ENCODE measurements at regions not wholly inside any gene's neighbourhood (a gene's known extent, or its start where the extent isn't known, plus 50 kb on each side); places are given as distances from the start of the nearest gene placed in this dataset.
"Not testable (repeated sequence)": the region's sequence is repeated elsewhere in the genome, so short reads cannot be mapped to it uniquely, and the experiment has no call there.

DNA sequence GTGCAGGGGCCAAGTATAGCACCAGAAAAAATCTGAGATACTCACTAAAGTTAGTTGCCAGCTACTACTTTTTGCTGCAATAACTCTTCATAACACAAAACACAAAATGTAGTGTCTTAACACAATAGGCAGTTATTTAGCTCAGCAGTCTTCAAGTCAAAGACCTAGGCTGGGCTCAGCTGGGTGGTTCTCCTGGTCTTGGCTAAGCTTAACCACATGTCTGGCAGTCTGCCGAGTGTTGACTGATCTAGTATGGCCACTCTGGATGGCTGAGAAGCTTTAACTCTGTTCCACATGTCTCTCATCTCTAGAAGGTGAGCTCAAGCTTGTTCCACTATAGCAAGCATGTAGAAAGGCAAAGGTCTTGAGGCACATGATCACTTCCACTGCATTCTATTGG lies 451.6 kb downstream of the SOX11 start:
- no peak for DNase-seq

- not testable (repeated sequence) for DNase-seq
Observed at GRCh38 chr2:6147215-6147614, 455.0 kb downstream of the SOX11 start.

DNA sequence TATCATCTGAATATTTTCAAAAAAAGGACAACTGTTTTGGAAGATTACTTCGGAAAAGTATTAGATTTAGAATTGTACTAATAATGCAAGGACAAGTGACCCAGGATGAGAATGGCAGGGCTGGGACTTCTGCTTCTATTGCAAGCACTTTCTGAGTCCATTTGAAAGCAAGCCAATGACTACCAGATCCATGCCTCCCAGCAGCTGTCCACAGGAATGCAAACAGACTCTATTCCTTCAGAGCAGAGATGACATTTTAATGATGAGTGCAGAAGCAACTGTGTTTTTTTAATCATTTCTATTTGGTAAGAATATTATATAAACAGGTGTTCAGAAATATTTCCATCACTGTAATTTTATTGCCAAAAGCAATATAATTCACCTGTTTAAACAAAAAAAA lies 456.7 kb downstream of the SOX11 start:
- DNase-seq, result no peak

- no peak for DNase-seq
Observed at GRCh38 chr2:6159606-6160005, 467.4 kb downstream of the SOX11 start.

- no peak for DNase-seq
Observed at GRCh38 chr2:6163932-6164331, 471.7 kb downstream of the SOX11 start.

DNA sequence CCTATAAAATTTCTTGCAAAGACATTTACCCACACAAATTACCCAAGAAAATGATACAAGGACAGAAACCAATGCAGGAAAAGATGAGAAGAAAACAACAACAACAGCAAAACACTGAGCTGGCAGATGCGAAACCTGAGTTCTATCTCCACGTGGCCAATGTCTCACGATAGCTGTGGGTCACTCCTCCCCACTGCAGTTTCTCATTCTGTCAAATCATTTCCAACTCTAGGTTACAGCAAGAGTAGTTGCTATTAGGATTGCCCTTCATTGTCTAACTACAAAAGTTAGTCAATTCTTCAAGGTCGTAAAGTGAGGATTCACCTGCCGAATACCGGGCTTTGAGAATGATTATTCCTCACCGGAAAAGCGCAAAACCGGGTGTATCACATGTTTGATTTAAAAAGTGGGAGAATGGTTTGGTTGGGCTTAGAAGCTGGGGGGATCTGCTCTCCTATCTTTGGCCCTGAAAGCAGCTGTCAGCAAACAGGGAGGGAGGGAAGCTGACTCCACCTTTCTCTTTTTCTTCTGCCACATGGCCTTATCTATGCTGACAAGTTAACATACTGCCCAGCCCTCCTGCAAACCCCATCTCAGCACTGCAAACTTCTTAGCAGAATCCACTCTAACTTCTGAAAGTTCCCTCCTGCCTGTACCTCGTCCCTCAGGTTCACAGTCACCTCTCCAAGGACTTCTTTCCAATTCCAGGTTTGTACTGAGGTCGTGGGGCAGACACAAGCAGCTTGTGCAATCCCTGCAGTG lies 473.0 kb downstream of the SOX11 start:
- no peak for DNase-seq

DNA sequence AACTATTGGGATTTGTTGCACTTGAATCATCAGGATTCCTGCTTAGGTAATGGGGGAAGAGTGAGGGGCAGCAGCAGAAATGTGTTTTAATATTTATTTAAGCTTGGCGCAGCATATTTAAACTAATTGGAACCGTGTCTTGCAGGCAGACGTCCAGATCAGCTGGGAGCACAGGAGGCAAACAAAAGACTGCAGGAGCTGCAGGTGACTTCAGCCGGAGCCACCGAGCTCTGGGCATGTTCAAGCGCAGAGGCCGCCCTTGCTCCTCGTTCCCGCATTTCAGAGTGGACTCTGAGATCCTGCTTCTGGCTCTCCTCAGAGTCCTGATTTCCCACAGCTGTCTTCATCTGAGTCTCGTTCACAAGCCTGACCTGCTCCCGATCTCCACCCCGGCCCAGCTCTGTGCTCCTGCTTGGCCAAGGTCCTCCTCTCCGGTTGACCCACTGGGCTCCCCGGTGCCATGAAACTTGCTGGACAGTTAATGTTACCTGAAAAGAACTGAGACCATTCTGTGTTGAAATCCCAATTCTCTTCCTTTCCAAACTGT lies 475.5 kb downstream of the SOX11 start:
- DNase-seq, result no peak

DNA sequence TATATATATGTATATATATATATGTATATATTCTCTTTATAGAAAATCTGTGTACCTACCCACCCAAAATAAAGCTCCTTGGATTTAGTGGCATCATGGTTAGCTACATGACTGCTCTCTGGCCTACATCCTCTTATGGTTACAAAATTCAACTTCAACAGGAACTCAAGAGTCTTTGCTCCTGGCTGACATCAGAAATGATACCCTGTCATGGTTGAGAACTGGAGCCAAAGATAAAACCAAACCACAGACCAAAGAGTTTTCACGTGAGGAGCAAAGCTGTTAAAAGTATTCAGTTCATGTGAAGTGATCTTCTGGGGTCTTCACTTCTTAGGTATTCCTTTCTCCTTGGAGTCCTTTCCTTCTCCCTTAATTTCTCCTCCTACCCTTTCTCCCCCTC lies 476.3 kb downstream of the SOX11 start:
- no peak for DNase-seq

DNA sequence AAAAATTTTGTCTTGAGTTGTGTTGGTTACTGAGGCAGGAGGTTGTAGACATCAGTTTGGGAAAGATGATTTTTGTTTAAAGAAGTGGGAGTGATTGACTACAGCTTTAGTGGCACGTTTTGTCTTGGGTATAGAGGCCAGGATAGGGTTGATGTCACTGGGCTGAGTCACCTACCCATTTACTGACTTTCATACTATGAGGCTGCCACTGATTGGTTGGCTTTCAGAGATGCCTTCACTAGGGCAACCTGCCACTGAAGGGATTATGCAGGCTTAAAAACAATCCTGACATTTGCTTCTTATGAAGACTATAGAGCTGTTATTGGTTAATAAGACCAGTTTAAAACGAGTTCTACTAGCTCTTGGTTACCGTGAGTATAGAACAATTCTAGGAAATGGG lies 479.1 kb downstream of the SOX11 start:
- no peak for DNase-seq

- DNase-seq, result no peak
Observed at GRCh38 chr2:6177811-6178210, 485.6 kb downstream of the SOX11 start.

DNA sequence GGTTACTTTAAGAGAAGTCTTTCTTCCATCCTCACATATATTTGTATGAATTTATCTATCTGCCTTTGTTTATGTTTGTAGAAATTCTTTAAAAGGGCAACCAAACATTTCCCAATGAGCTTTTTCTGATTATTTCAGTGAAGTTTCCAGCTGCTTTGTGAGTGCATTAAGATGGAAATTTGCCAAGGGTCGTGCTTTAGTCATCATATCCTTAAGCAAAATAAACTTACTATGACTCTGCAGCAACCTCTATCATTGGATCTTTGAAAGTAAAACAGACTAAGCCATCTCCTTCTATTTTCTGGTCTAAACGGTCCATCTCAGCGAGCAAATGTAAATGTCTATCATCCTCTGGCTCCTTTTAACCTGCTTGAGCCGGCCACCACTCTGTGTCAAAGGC lies 489.3 kb downstream of the SOX11 start:
- DNase-seq, result no peak

DNA sequence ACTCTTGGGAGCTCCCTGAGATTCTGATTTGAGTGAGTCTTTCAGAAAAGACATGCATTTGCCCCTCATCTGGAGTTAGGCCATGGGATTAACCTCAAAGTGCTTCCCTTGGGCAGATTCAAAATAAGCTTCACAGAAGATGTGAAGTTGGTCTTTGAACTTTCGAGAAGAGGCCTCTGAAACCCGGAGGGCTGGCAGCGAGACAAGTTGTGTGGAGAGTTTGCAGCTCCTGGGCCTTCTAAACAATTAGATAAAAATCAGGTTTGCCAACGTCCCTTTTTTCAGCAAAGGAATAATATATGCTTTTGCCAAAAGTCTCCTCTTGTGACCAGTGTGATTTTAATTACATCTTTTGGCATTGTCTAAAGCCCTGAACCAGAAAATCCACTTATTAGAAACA lies 489.7 kb downstream of the SOX11 start:
- DNase-seq, result no peak

DNA sequence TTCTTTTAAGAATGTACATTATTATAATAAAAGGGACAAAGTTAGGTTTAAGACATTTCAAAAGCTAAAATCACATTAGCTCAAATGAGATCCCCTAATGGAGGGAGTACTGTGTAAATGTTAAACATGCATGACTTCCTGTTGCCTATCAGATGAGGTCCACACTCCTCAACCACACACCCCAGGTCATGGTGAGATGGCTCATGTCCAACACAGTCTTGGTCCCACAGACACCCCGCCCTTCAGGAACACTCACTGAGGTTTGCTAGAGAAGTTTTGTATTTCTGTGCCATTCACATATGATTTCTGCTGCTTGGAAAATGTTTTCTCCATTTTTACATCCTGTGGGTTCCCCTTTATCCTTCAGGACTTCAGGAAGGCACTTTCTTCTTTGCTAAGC lies 491.0 kb downstream of the SOX11 start:
- no peak for DNase-seq

GRCh38 chr2:6184532-6185292 lies 492.5 kb downstream of the SOX11 start:
- DNase-seq, result peak; percentile 26

DNA sequence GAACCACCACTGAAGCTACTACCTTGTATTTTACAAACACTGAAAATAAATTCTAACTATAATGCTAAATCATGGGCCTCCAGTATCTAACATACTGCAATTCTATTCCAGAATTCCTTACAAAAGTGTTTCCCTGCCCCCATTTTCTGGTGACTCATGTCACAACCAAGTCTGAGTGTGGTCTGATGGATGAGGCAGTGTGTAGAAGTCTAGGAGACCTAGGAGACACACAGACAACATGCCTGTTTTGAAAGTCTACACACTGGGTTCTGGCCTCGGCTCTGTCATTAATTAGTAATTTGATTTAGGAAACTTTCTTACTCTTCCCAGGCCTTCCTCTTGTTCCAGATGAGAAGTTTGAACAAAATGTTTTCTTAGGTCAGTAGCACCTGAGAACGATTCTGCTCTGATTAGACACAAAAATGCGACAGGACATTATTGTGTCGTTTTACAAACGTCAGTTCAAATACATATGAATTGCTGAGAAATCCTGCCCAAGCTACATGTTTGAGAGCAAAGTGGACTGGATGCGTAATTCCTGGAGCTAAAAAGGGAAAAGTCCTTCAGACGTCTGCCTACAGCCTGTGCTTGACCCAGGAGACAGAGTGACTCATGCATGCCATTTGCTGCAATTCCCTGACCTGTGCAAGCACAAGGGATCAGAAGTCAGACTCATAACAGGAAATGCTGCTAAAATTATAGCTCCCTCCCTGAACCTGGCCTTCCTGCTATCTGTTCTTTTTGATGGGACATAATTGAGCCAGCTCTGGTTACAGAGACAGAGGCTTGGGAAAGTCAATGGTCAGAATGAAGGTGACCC lies 494.4 kb downstream of the SOX11 start:
- DNase-seq, result no peak

- no peak for DNase-seq
Observed at GRCh38 chr2:6196449-6196848, 504.3 kb downstream of the SOX11 start.

DNA sequence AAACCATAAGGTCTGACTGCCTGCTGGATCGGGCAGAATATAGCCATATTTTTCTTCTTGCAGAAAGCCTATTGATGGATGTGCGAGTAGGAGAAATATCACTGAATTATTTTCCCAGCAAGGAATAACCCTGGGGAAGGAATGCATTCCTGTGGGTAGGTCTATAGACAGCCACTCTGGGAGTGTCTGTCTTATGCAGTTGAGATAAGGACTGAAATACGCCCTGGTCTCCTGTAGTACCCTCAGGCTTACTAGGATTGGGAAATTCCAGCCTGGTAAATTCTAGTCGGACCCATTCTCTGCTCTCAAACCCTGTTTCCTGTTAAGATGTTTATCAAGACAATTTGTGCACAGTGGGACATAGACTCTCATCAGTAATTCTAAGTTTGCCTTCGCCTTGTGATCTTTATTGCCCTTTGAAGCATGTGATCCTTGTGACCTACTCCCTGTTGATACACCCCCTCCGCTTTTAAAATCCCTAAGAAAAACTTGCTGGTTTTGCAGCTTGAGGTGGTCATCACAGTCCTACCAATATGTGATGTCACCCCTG lies 506.3 kb downstream of the SOX11 start:
- DNase-seq, result not testable (repeated sequence)

DNA sequence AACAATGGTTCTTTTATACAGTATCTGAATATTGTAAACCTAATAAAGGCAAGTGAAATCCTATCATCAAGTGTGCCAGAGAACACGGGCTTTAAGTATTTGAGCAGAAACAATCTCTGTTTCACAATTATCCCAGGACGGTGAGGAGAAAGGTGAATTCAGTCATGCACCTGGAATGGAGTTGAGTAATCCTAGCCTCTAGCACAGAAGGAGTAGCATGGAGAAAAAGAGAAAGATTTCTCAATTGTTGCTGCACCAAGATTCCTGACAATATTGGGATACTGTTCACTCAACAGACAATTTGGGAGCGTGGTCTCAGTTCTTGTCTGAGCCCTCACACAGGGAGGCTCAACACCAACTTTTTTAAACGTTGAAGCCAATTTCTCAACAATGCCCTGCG lies 510.6 kb downstream of the SOX11 start:
- DNase-seq, result no peak

DNA sequence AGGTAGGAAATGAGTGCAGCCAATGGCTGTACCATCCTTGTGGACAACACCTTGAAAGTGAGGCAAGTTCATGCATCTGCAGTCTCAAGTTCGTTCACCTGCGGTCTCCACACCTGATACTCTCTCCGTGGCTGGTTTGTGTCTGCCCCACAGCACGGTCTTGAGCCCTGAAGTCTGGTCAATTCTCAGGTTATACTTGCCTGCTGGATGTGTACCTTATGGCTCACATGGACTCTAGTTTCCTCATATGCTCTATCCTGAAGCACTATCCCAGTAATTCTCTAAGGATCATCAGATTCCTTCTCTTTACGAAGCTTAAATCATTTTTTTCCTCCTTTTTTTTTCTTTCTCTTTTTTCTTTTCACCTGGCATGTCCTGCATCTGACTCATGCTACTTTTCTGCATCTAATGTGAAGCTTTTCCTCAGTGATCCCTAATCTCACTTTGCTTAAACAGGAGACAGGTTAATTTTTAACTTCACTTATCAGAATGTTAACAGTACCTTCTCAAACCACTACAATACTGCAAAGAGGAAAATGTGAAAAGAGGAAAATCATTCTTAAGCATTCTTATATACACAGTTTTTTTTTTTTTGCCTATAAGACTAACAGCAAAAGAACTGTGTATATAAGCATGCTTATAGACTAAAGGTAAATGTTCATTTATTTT lies 511.2 kb downstream of the SOX11 start:
- DNase-seq, result no peak

DNA sequence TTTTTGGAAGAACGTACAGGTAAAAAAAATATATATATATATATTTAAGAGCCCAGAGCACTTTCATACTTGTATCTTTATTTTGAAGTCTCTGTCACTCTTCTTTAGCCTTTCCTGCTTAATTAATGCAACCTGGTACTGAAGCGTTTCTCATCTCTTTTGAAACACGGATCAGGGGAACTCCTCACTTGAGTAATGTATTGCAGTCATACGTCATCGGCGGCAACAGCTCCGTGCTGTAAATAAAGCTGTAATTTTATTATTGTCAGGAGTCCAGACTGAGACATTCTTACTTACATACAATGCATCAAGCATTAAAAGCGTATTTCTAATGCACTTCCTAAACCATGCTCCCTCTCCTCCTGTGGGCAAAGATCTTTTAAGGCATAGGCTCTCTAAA lies 514.7 kb downstream of the SOX11 start:
- no peak for DNase-seq

DNA sequence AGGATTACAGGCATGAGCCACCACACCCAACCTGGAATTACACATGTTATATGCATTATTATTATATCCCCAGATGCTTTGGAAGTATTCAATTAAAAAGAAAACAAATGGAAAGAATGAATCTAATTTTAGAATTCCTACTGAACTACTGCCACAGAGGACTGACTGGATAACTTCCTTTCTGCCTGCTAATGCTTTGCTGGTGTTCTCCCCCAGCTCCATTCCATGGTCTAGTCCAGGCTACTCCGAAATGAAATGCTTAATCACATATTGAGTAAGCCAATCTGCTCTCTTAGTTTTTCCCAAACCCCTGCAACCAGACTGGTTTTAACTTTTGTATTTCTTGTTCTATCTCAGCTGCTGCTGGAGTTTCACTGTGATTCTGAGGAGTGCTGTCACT lies 519.1 kb downstream of the SOX11 start:
- DNase-seq, result no peak

- DNase-seq, result no peak
Observed at GRCh38 chr2:6212491-6212890, 520.3 kb downstream of the SOX11 start.

All from NCI-H2029 (cell line).